ENCODE measurements at regions not wholly inside any gene's neighbourhood (a gene's known extent, or its start where the extent isn't known, plus 50 kb on each side); places are given as distances from the start of the nearest gene placed in this dataset.

DNA sequence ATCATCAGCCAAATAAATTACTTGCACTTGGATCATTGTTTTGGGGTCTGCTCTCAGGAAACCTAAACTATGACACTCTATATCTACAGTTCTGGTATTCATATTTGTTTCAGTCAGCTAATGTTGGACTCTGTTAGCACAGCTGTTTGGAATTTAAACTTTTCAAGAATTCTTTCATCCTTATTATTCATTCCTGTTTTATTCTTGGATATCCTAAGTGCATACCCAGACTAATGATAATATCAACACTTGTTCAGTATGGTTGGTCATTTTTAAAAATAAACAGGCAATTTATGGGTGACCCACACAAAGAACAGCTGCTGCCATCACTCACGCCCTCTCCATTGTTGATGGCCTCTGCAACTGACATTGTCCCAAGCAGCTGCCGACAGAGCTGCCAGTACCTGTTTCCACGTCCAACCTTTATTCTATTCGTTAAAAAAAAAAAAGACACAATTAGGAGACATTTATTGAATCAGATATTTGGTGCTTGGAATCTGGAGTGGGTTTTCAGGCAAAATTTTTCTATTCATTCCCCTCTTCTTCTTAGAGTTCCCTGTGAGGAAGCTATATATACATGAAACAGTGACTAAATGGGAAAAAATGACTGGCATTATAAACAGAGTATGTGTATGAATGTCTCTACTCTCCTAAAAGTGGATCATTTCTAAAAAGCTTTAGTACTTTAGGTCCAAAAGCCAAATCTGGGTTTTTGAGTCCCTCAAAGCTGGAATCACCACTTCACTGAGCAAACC lies 252.1 kb upstream of the NAV3 start:
- no peak for DNase-seq
- Mint-ChIP-seq H3K27me3 (no peaks in the 10 kb centered on the region), H3K27ac (no peak overlapping the region), H3K4me1 (no peaks in the 10 kb centered on the region), H3K4me3 (no peak overlapping the region), H3K9me3 (peaks cover 0 to 9% of the 10 kb centered on the region in 2 donors)
- no peak for ATAC-seq

DNA sequence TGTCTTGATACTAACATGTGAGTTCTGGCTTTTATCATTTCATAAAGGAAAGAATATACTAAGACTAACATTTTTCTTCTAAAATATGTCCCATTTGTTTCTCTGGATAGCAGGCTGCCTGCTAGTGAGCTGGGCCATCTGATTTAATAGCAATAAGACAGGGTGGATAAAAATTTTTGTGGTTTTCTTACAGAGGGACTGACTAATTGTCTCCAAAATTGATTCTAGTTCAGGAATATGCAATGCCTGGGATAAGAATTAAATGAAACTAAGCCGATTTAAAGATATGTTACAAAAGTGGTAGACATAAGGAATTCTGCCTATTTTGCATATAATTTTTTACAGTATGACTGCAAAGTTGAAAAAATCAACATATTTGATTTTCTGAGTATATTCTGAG lies 252.9 kb upstream of the NAV3 start:
- Mint-ChIP-seq H3K27me3 (no peaks in the 10 kb centered on the region), H3K9me3 (peaks cover 0 to 6% of the 10 kb centered on the region in 2 donors), H3K4me1 (no peaks in the 10 kb centered on the region), H3K4me3 (no peak overlapping the region), H3K27ac (no peak overlapping the region)
- DNase-seq (no peak), ATAC-seq (no peak)

DNA sequence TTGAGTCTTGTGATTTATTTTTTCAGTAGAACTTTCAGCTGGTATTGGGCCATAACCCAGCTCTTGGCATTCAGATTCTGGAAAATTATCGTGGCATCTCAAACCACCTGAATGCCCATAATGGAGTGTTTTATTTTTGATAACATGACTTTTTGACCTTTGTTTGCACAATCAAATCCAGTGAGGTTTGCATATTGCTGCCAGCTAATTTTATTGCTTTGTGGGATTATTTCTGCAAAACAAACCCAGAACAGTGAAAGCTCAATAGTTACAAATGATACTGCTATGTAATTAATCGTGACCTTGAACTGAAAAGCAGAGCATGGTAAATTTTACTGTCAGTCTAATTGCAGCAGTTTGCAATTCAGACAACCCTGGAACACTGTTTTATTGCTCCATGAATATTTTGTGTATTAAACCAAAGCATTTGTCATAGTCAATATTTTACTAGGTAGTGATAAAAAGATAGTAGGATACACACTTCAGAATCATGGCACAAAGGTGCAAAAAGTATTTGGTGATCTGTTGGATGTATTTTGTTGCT lies 255.2 kb upstream of the NAV3 start:
- Mint-ChIP-seq H3K9me3 (peaks cover 0 to 10% of the 10 kb centered on the region in 2 donors), H3K27ac (no peak overlapping the region), H3K27me3 (no peaks in the 10 kb centered on the region), H3K4me3 (no peak overlapping the region), H3K4me1 (no peaks in the 10 kb centered on the region)
- ATAC-seq, result no peak
- DNase-seq, result no peak

DNA sequence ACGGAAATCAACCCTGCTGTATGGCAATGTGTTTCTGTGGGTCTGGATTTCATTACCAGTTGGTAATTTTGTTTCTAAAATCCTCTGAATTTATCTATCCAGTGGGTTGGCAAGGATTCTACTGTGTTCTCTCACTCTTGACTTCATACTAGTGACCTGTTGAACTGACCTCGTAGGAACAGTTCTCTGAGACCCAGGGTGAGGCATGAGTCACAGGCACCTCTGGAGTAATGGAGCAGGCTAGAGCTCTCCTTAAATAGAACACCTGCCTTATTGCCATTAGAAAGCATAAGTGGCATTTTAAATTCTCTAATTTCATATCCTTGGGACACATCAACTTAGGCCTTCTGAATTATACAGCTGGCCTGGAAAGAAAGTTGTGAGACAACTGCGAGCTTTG lies 258.3 kb upstream of the NAV3 start:
- no peak overlapping the region for H3K4me3 Mint-ChIP-seq
- no peak overlapping the region for H3K27ac Mint-ChIP-seq
- no peaks in the 10 kb centered on the region for H3K4me1 Mint-ChIP-seq
- peaks cover 0 to 10% of the 10 kb centered on the region in 2 donors for H3K9me3 Mint-ChIP-seq
- no peaks in the 10 kb centered on the region for H3K27me3 Mint-ChIP-seq
- ATAC-seq (no peak), DNase-seq (no peak)

DNA sequence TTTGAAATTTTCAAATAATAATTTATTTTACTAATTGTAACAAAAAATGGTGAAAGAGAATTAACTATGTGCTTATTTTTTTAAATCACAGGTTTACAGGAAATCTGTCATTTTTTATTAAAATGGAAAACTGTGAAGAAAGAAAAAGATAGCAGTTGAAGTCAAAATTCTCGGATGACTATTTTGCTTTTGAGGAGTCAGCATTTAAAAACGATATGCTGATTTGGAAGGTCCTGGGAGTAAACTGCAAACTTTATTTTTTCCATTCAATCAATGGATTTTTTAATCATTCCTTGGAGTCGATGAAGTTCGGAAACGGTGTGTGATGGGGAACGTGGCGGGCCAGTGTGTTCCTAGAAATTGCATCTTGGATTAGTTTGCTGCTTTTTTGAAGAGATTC lies 258.9 kb upstream of the NAV3 start:
- peaks cover 0 to 10% of the 10 kb centered on the region in 2 donors for H3K9me3 Mint-ChIP-seq
- H3K4me1 Mint-ChIP-seq, result no peaks in the 10 kb centered on the region
- DNase-seq, result no peak

DNA sequence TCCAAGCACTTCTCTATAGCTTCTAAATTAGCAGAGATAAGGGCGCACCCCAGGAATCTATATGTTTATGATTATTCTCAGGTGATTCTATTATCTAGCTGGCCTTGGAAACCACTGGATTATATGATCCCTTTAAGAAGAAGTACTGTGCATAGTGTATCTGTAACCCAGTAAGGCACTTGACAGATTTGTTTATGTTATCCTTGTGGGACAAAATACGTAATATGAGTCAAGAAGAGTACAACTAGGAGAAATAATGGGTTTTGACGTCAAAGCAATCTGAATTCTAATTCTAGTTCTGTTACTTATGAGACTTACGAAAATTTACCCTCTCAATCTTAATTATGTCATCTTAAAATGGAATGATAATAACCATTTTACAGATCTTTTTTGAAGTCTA lies 259.6 kb upstream of the NAV3 start:
- H3K4me1 Mint-ChIP-seq, result no peaks in the 10 kb centered on the region

More for the DNA sequence above, 258.9 kb upstream of the NAV3 start:
- no peak for ATAC-seq
- no peaks in the 10 kb centered on the region for H3K27me3 Mint-ChIP-seq
- H3K27ac Mint-ChIP-seq, result no peak overlapping the region
- H3K4me3 Mint-ChIP-seq, result no peak overlapping the region

DNA sequence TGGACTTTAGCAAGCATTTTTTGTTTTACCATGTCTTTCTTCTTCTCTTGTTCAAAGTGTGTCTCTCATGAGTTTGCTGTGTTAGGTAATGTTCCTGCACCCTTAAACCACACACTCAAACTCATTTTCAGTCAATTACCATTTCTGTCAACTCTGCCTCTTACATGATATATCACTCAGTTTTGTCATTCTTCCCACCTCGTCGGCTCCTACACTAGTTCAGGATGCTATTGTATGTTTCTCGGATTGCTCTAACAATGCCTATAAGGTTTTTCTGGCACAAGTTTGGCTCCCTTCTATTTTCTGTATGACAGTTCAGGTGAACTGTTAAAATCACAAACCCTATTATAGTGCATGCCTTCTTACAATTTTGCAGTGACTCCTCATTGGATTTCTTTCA lies 260.8 kb upstream of the NAV3 start:
- no peak overlapping the region for H3K27ac Mint-ChIP-seq
- no peak for ATAC-seq
- no peaks in the 10 kb centered on the region for H3K27me3 Mint-ChIP-seq
- H3K9me3 Mint-ChIP-seq, result peaks cover 0 to 13% of the 10 kb centered on the region in 2 donors
- H3K4me1 Mint-ChIP-seq, result no peaks in the 10 kb centered on the region
- H3K4me3 Mint-ChIP-seq, result no peak overlapping the region
- no peak for DNase-seq

More for the DNA sequence above, 259.6 kb upstream of the NAV3 start:
- Mint-ChIP-seq H3K27ac (no peak overlapping the region), H3K27me3 (no peaks in the 10 kb centered on the region), H3K9me3 (peaks cover 0 to 10% of the 10 kb centered on the region in 2 donors), H3K4me3 (no peak overlapping the region)
- DNase-seq (no peak), ATAC-seq (no peak)

DNA sequence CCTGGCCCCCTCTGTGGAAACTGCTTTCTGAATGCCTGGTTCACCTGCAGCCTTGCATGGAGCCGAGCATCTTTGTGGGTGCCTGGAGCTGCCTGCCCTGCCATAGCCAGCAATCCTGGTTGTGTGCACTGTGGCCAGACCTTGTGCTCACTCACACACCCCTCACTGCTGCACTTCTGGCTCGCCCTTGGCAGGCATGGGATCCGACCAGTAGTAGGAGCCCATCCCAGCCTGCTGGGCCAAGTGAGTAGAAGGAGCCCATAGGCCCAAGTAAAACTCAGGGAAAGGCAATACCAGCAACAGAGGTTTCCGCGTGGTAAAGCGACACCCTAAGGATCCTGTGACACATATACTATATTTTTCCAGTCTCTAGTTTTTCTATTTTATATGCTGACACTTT lies 270.0 kb upstream of the NAV3 start:
- H3K4me1 Mint-ChIP-seq, result no peaks in the 10 kb centered on the region
- DNase-seq (no peak), ATAC-seq (no peak)
- H3K9me3 Mint-ChIP-seq, result peaks cover 0 to 16% of the 10 kb centered on the region in 2 donors
- no peak overlapping the region for H3K27ac Mint-ChIP-seq
- no peak overlapping the region for H3K4me3 Mint-ChIP-seq
- no peaks in the 10 kb centered on the region for H3K27me3 Mint-ChIP-seq

DNA sequence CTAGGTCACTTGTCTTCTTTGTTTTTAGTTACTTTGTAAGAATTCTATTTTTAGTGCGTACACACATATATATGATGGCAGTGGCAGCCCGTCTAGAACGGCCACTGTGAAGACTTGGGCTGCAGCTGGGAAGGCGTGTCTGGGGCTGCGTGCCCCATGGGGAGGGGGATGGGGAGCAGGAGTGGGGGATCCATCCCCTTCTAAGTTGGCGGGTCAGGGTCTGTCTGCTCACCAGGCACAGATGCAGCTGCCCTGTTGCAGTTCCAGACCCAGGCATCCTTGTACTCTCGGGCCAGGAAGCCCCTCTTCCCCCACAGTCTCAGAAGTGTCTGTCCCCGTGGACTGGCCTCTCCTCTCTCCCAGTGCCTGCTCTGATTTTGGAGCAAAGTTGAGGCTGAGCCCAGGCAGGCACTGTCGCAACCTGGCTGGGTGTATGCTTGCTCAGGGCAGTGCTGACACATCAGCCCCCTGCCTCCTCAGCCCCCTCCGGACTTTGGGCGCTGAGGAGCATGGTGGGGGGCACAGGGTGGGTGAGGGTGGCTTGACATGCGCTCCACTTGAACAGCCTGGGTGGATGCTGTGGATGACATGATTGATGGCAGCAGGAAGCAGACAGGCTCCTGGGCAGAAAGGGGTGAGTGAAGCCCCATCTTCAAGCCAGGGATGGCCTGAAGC lies 271.2 kb upstream of the NAV3 start:
- DNase-seq (no peak), ATAC-seq (no peak)
- no peaks in the 10 kb centered on the region for H3K27me3 Mint-ChIP-seq
- H3K4me1 Mint-ChIP-seq, result no peaks in the 10 kb centered on the region
- no peak overlapping the region for H3K4me3 Mint-ChIP-seq
- no peak overlapping the region for H3K27ac Mint-ChIP-seq
- H3K9me3 Mint-ChIP-seq, result peaks cover 0 to 9% of the 10 kb centered on the region in 2 donors

DNA sequence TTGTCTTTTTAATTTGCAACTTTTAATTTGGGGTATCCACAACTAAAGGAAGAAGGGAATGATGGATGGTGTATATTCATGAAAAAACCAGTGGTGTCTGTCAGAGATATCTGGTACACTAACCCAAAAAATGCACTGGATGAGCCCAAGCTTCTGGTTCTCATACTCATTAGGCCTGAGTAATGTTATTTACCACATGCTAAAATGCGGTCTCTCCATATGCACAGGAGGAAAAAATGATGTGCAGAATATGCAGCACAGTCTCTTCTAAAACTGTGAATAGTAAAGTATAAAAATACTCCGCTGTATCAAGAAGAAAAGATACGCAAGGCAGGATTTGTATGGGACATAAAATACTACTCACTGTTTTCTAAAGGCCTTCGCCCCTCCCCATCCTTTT lies 275.6 kb upstream of the NAV3 start:
- no peak overlapping the region for H3K27ac Mint-ChIP-seq
- no peaks in the 10 kb centered on the region for H3K4me1 Mint-ChIP-seq
- no peak overlapping the region for H3K4me3 Mint-ChIP-seq
- H3K9me3 Mint-ChIP-seq, result peaks cover 5 to 13% of the 10 kb centered on the region in 2 donors
- ATAC-seq (no peak), DNase-seq (no peak)
- no peaks in the 10 kb centered on the region for H3K27me3 Mint-ChIP-seq

DNA sequence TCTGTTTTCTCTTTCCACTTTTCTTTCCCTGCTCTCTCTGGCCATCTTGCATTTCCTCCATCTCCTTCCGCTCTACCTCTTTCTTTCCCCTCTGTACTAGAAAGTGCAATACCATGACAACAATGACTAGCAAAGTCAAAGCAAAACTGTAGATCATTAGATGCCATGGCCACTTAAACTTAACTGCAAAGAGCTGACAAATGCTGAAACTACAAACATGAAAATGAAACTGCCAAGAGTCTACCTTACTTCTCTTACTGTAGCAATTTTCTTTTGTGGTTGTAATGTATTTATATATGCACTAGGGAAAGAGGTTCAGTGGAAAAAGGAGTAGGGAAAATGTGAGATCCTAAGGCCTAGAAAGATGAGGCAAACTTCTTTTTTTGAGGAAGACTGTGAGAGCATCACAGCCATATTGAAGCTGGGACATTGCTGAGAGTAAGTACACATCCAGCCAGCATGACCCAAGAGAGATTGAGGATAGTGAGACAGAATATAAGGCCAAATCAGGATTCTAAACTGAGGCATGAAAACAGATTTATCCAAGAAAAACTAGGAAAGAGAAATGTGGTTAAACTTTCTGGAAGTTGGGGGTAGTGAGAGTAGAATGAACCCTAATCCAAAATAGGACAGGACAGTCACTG lies 276.6 kb upstream of the NAV3 start:
- no peak for DNase-seq
- H3K27me3 Mint-ChIP-seq, result no peaks in the 10 kb centered on the region
- H3K4me3 Mint-ChIP-seq, result no peak overlapping the region
- H3K9me3 Mint-ChIP-seq, result peaks cover 5 to 8% of the 10 kb centered on the region in 2 donors
- no peaks in the 10 kb centered on the region for H3K4me1 Mint-ChIP-seq
- no peak for ATAC-seq
- H3K27ac Mint-ChIP-seq, result no peak overlapping the region

DNA sequence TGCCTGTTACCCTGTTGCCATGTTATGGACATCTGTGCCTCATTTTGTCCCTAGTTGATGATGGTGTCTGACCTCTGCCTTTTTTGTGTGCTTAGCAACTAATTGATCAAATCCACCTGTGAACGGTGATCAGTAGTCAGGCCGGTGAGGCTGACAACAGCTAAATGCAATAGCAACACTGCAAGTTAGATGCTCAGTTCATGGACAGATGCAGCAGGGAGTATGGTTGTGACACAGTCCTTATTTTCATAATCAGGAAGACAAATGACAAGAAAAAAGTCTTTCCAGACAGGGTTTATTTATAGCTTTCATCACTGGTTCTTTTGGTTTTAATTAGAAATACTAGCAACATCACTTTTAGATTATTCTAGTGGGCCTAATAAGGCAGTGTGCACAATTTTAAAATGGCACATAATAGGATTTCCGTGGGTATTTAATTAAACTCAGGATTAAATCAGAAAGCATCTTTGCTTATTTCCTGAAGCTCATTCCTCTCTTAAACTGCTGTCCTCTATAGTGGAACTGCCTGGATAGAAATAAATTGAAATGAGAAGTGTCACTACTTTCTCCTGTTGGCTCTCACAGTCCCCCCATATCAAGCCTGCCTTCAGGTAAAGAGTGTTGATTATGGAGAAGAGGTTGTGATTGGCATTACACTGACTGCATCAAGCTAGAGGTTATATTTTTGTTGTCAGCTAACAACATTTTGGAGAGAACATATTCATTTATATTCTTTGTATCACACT lies 281.1 kb upstream of the NAV3 start:
- DNase-seq (no peak), ATAC-seq (no peak)
- H3K27ac Mint-ChIP-seq, result no peak overlapping the region
- H3K27me3 Mint-ChIP-seq, result no peaks in the 10 kb centered on the region
- H3K9me3 Mint-ChIP-seq, result peaks cover 5 to 6% of the 10 kb centered on the region in 2 donors
- no peaks in the 10 kb centered on the region for H3K4me1 Mint-ChIP-seq
- H3K4me3 Mint-ChIP-seq, result no peak overlapping the region

DNA sequence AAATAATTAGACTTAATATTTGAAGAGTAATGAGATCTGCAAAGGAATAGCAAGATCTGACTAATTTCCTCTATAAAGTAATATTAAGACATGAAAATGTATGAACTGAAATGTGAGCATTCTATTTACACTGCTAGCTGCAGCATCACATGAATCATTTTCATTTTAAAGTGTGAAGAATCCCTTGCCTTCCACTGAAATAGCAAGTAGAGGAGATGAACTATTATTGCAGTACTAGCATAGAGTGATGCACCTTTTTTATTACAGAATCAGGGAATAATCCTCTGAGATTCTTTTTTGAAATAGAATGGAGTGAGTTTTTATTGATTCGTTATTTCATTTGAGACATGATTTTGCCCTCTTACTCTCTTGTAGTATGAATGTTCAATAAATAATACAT lies 281.9 kb upstream of the NAV3 start:
- peaks cover 2 to 9% of the 10 kb centered on the region in 2 donors for H3K9me3 Mint-ChIP-seq
- H3K27ac Mint-ChIP-seq, result no peak overlapping the region
- no peak overlapping the region for H3K4me3 Mint-ChIP-seq
- no peak for DNase-seq
- no peaks in the 10 kb centered on the region for H3K27me3 Mint-ChIP-seq
- ATAC-seq, result no peak
- H3K4me1 Mint-ChIP-seq, result no peaks in the 10 kb centered on the region

DNA sequence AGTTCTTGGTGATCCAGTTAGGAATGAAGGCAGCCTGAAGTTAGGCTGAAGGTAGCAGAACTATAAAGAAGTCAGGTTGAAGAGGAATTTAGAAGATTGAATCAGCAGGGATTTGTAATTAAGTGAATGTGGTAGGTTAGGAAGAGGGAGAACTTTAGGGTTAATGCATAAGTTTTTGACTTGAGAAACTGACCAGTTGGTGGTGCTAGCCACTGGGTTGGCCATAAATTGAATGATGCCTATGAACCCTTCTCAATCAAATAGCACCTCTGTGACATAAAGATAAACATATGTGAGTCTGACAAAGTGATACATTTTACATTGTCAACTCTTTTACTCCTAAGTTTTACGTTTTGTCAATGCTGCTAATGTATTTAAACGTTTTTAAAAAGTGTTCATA lies 290.6 kb upstream of the NAV3 start:
- H3K4me1 Mint-ChIP-seq, result no peaks in the 10 kb centered on the region
- DNase-seq (no peak), ATAC-seq (no peak)
- no peaks in the 10 kb centered on the region for H3K27me3 Mint-ChIP-seq
- H3K9me3 Mint-ChIP-seq, result peaks cover 5 to 22% of the 10 kb centered on the region in 2 donors
- H3K4me3 Mint-ChIP-seq, result no peak overlapping the region
- H3K27ac Mint-ChIP-seq, result no peak overlapping the region

DNA sequence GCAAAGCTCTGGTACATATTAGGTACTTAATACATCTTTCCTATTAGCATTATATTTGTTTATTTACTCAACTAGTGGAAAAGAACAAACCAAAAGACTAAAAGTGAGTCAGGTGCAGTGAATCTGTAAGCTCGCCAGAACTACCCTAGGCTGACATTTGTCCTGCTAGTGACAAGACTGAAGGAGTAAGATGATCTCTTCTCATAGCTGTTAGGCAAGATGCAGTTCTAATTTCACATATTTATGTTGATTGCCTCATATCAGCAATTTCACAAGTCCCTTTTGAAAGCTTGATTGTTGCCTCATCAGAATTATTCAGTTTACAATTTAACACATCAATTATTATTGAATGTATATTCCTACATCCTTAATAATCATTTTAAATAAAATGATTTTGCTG lies 293.0 kb upstream of the NAV3 start:
- no peaks in the 10 kb centered on the region for H3K27me3 Mint-ChIP-seq
- no peak overlapping the region for H3K27ac Mint-ChIP-seq
- ATAC-seq (no peak), DNase-seq (no peak)
- peaks cover 5 to 10% of the 10 kb centered on the region in 2 donors for H3K9me3 Mint-ChIP-seq
- H3K4me3 Mint-ChIP-seq, result no peak overlapping the region
- no peaks in the 10 kb centered on the region for H3K4me1 Mint-ChIP-seq

Data from stimulated activated naive CD8-positive, alpha-beta T cell treated with anti-CD3 and anti-CD28 coated beads, Interleukin-15, amount 100 ng/mL, for 72 hours (primary cell).